Upper lobe of right lung (tissue), 1 donor: ENCODE measurements at regions not wholly inside any gene's neighbourhood (a gene's known extent, or its start where the extent isn't known, plus 50 kb on each side); places are given as distances from the start of the nearest gene placed in this dataset. TPM values are rescaled to one million over a fixed set of nuclear protein-coding genes. Genes with fewer than 3 reads are reported as not detected.

ENCODE experiments used
- ATAC-seq: fragments of 200-7000 bp; cut with Tn5 transposase; one replicate; pipeline ENCODE4 v1.9.1; 2020; ENCODE audit warnings: mild to moderate bottlenecking, moderate library complexity
- DNase-seq: peaks from one replicate; pipeline ENCODE4 v3.0.0-alpha.2; 2020
- H3K27ac ChIP-seq: fragments of 200-600 bp; one replicate; pipeline ENCODE4 v1.8.0; 2022
- H3K27me3 ChIP-seq: fragments of 200-600 bp; one replicate; pipeline ENCODE4 v1.8.0; 2022; ENCODE audit warnings: mild to moderate bottlenecking
- H3K36me3 ChIP-seq: fragments of 200-600 bp; one replicate; pipeline ENCODE4 v1.8.0; 2022
- H3K4me1 ChIP-seq: fragments of 200-600 bp; one replicate; pipeline ENCODE4 v1.8.0; 2022
- H3K4me3 ChIP-seq: fragments of 200-600 bp; one replicate; pipeline ENCODE4 v1.8.0; 2022; ENCODE audit warnings: mild to moderate bottlenecking
- H3K9me3 ChIP-seq: fragments of 200-600 bp; one replicate; pipeline ENCODE4 v1.8.0; 2022
- intact Hi-C: fragments of 100-400 bp; cut with DNase I; formaldehyde crosslinking; loops from one replicate; pipeline ENCODE4 v1.11.0; 2022
- microRNA-seq: library from miRNA; unstranded; fragments of <30 nt; microRNA quantifications from one replicate; pipeline ENCODE4 v1.2.0, GENCODE V29; 2020; ENCODE audit warnings: borderline microRNAs expressed
- TF ChIP-seq, protein P1 (sequence below): fragments of 200-600 bp; IDR thresholded peaks from one replicate; pipeline ENCODE4 v1.8.0; 2022; ENCODE audit warnings: antibody characterized with exemption
- donor health status: DM: no; HTN: yes; CAD: no; lungs with severe emphysema.

DNA sequence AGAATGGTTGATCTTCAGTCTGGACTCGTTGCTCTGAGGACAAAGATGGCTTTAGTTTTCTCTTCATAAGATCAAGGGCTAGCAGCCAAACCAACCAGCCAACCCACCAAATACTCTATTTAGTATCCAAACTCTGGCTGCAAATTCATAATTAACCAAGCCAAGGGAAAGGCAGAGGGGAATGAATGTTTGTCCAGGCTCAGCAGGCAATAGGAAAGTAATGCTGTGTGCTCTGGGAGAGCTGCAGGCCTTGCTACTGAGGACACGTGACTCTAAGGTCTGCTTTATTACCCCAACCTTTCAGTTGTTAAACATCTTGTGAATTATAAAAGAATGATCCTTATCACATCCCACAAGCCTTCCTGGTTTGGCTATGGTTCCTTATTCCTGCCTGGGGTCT, 52.3 kb upstream of the GALNT15 start:
- Histone ChIP-seq H3K36me3 (no peaks in the 10 kb centered on the region), H3K4me1 (no peaks in the 10 kb centered on the region), H3K27me3 (no peaks in the 10 kb centered on the region), H3K27ac (no peak overlapping the region), H3K9me3 (no peaks in the 10 kb centered on the region), H3K4me3 (no peak overlapping the region)
- intact Hi-C loops: no loop called here
- TF ChIP-seq, protein P1, sequence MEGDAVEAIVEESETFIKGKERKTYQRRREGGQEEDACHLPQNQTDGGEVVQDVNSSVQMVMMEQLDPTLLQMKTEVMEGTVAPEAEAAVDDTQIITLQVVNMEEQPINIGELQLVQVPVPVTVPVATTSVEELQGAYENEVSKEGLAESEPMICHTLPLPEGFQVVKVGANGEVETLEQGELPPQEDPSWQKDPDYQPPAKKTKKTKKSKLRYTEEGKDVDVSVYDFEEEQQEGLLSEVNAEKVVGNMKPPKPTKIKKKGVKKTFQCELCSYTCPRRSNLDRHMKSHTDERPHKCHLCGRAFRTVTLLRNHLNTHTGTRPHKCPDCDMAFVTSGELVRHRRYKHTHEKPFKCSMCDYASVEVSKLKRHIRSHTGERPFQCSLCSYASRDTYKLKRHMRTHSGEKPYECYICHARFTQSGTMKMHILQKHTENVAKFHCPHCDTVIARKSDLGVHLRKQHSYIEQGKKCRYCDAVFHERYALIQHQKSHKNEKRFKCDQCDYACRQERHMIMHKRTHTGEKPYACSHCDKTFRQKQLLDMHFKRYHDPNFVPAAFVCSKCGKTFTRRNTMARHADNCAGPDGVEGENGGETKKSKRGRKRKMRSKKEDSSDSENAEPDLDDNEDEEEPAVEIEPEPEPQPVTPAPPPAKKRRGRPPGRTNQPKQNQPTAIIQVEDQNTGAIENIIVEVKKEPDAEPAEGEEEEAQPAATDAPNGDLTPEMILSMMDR: no peak
- DNase-seq (no peak), ATAC-seq (no peak)

DNA sequence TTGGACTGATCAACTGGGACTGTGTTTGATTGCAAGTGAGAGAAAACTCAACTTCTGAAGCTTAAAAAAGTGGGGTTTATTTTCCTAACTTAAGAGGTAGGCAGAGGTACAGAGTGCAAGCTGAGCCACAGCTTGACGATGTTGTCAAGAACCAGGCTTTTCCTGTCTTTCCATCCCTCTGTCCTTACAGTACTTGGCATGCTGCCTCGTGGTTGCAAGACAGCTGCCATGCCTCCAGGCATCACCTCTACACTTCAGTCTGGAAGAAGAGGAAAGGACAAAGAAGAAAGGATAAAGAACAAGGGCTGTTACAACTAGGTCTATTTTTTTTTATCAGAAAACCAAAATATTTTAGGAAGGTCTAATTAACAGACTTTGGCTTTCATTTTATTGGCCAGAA, 51.8 kb upstream of the GALNT15 start:
- no peak overlapping the region for H3K4me3 ChIP-seq
- intact Hi-C loops: no loop called here
- H3K27me3 ChIP-seq: no peaks in the 10 kb centered on the region
- H3K27ac ChIP-seq: no peak overlapping the region
- TF ChIP-seq, protein P1: no peak
- H3K36me3 ChIP-seq: no peaks in the 10 kb centered on the region
- DNase-seq (no peak), ATAC-seq (no peak)
- H3K4me1 ChIP-seq: no peaks in the 10 kb centered on the region
- H3K9me3 ChIP-seq: no peaks in the 10 kb centered on the region

DNA sequence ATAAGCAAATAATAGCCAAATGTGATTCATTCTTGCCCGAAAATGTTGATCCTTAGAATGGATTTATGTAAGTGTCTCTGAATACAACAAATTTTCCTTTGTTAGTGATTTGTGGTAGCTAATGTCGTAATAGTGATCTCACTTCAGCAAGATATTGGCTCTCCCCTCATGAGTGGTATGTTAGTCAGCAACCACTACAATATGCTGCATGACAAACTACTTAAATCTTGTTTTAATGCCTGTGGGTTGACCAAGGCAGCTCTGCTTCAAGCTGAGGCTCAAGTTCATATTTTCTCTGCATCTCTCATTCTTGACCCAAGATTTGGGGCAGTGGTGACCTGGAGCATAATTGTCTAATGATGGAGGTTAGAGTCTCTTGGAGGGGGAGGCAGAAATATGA, 49.8 kb upstream of the GALNT15 start:
- H3K27ac ChIP-seq: no peak overlapping the region
- H3K4me1 ChIP-seq: no peaks in the 10 kb centered on the region
- intact Hi-C loops: no loop called here

More for the DNA sequence above, 49.8 kb upstream of the GALNT15 start:
- no peaks in the 10 kb centered on the region for H3K9me3 ChIP-seq
- no peaks in the 10 kb centered on the region for H3K27me3 ChIP-seq
- H3K36me3 ChIP-seq: no peaks in the 10 kb centered on the region
- no peak for ATAC-seq
- no peak overlapping the region for H3K4me3 ChIP-seq
- no peak for DNase-seq
- TF ChIP-seq, protein P1: no peak

Small RNAs in the stretch of these regions (microRNA-seq; reads per million reads assigned to microRNA genes)
- not detected for gene MIR563
